PC-9 (cell line): ENCODE measurements at regions not wholly inside any gene's neighbourhood (a gene's known extent, or its start where the extent isn't known, plus 50 kb on each side); places are given as distances from the start of the nearest gene placed in this dataset.

Experiments used
- BruUV-seq: library from RNA; stranded (reverse); fragments of 400-500 nt; replicated peaks from 2 replicates; lab custom pipeline; 2021; lab: Mats Ljungman, UMichigan
- CTCF ChIA-PET: fragments of 300-600 bp; sonication (Branson Sonifier 250); formaldehyde crosslinking; loops from one replicate; lab custom pipeline; 2022; ENCODE audit warnings: antibody characterized with exemption; lab: Charles Lee
- POLR2A ChIA-PET: fragments of 300-600 bp; sonication (Branson Sonifier 250); formaldehyde crosslinking; loops from one replicate; lab custom pipeline; 2022; ENCODE audit warnings: antibody characterized with exemption; ENCODE audit not compliant: unreplicated experiment; lab: Charles Lee
- DNase-seq, 2 experiments: peaks; one replicate each; pipeline versions ENCODE4 v3.0.0 to v3.0.0-alpha.2; 2015 to 2022; ENCODE audit warnings: mixed read lengths in 1 of 2
- H2AFZ ChIP-seq: fragments of 200-600 bp; sonication (generic); 2 replicates; pipeline ENCODE4 v1.8.1; 2017; ENCODE audit warnings: antibody characterized with exemption
- H3F3A ChIP-seq: fragments of 200-600 bp; sonication (generic); 2 replicates; pipeline ENCODE4 v1.8.1; 2017; ENCODE audit warnings: antibody characterized with exemption, mild to moderate bottlenecking, low read depth; ENCODE audit not compliant: insufficient read depth
- H3K27ac ChIP-seq: fragments of 200-600 bp; sonication (generic); 2 replicates; pipeline ENCODE4 v1.6.1; 2016; ENCODE audit warnings: mixed run types
- H3K27me3 ChIP-seq: fragments of 200-600 bp; sonication (generic); 2 replicates; pipeline ENCODE4 v1.6.1; 2016; ENCODE audit warnings: low read depth, mixed run types; ENCODE audit not compliant: insufficient read depth
- H3K36me3 ChIP-seq: fragments of 200-600 bp; sonication (generic); 2 replicates; pipeline ENCODE4 v1.6.1; 2016; ENCODE audit warnings: low read depth, mixed run types
- H3K4me1 ChIP-seq: fragments of 200-600 bp; sonication (generic); replicated peaks from 2 replicates; pipeline ENCODE4 v1.6.1; 2016; ENCODE audit warnings: mixed run types; ENCODE audit not compliant: insufficient read depth
- H3K4me2 ChIP-seq: fragments of 200-600 bp; sonication (generic); 2 replicates; pipeline ENCODE4 v1.6.1; 2017; ENCODE audit warnings: mixed run types
- H3K4me3 ChIP-seq: fragments of 200-600 bp; sonication (generic); 2 replicates; pipeline ENCODE4 v1.6.1; 2016; ENCODE audit warnings: mixed run types
- H3K79me2 ChIP-seq: fragments of 200-600 bp; sonication (generic); 2 replicates; pipeline ENCODE4 v1.6.1; 2017; ENCODE audit warnings: low read depth, mixed run types
- H3K9me2 ChIP-seq: fragments of 200-600 bp; sonication (generic); 2 replicates; pipeline ENCODE4 v1.8.1; 2017; ENCODE audit warnings: mild to moderate bottlenecking; ENCODE audit not compliant: insufficient read depth
- H3K9me3 ChIP-seq: fragments of 200-600 bp; sonication (generic); 2 replicates; pipeline ENCODE4 v1.8.1; 2016; ENCODE audit warnings: low read depth; ENCODE audit not compliant: insufficient read depth
- H4K20me1 ChIP-seq: fragments of 200-600 bp; sonication (generic); 2 replicates; pipeline ENCODE4 v1.8.1; 2017; ENCODE audit not compliant: insufficient read depth
- CTCF ChIP-seq: fragments of 200-600 bp; sonication (generic); conservative IDR thresholded peaks from 2 replicates; pipeline ENCODE4 v1.6.1; 2017; ENCODE audit warnings: mixed run types, antibody characterized with exemption, mild to moderate bottlenecking, moderate library complexity
- EZH2 ChIP-seq: fragments of 200-600 bp; sonication (generic); IDR thresholded peaks from 2 replicates; pipeline ENCODE4 v1.8.0; 2017; ENCODE audit warnings: antibody characterized with exemption, low read depth
- intact Hi-C: fragments of 100-400 bp; cut with micrococcal nuclease; formaldehyde crosslinking; loops from one replicate; pipeline ENCODE4 v1.10.0; 2022; ENCODE audit not compliant: unreplicated experiment

- Histone ChIP-seq H3K27ac (no peak overlapping the region), H3K79me2 (no peaks in the 10 kb centered on the region), H3K4me3 (no peak overlapping the region), H3F3A (no peaks in the 10 kb centered on the region), H2AFZ (no peak overlapping the region), H3K9me2 (no peaks in the 10 kb centered on the region), H3K27me3 (no peaks in the 10 kb centered on the region), H3K9me3 (no peaks in the 10 kb centered on the region), H3K36me3 (no peaks in the 10 kb centered on the region), H3K4me2 (no peak overlapping the region), H4K20me1 (no peaks in the 10 kb centered on the region), H3K4me1 (no peaks in the 10 kb centered on the region)
- DNase-seq, result no peak
- intact Hi-C loops, result no loop called here
- TF ChIP-seq EZH2 (no peak), CTCF (no peak)
- BruUV-seq, result no TSS peak
- ChIA-PET POLR2A (interaction anchor here (0.6 kb wide), 1 partner anchor 365 kb away, joined by 5 read pairs; no protein-coding TSS in a partner anchor), CTCF (no interaction called here)
Measured at GRCh38 chr9:100848726-100849125, 179.8 kb upstream of the PLPPR1 start.

- no peak overlapping the region for H3K4me3 ChIP-seq
- CTCF ChIA-PET, result no interaction called here
- no peak overlapping the region for H2AFZ ChIP-seq
- POLR2A ChIA-PET, result no interaction called here
- TF ChIP-seq EZH2 (no peak), CTCF (no peak)
- no peaks in the 10 kb centered on the region for H3K79me2 ChIP-seq
- no peak overlapping the region for H3K4me2 ChIP-seq
- no peaks in the 10 kb centered on the region for H3K27me3 ChIP-seq
- no peaks in the 10 kb centered on the region for H3K36me3 ChIP-seq
- H3K4me1 ChIP-seq, result no peaks in the 10 kb centered on the region
- H3K9me2 ChIP-seq, result no peaks in the 10 kb centered on the region
- intact Hi-C loops, result no loop called here
- H3F3A ChIP-seq, result no peaks in the 10 kb centered on the region
- BruUV-seq, result no TSS peak
- H3K9me3 ChIP-seq, result no peaks in the 10 kb centered on the region
- no peaks in the 10 kb centered on the region; the same call in 1 of the 2 replicates for H4K20me1 ChIP-seq
- H3K27ac ChIP-seq, result no peak overlapping the region
- no peak for DNase-seq
Measured at GRCh38 chr9:100852088-100852487, 176.4 kb upstream of the PLPPR1 start.

- Histone ChIP-seq H3K4me1 (no peaks in the 10 kb centered on the region), H3K79me2 (no peaks in the 10 kb centered on the region), H3K36me3 (no peaks in the 10 kb centered on the region), H3K4me2 (no peak overlapping the region), H3K27me3 (no peaks in the 10 kb centered on the region), H3K9me3 (no peaks in the 10 kb centered on the region), H3K4me3 (no peak overlapping the region), H3F3A (no peaks in the 10 kb centered on the region), H3K27ac (no peak overlapping the region), H2AFZ (no peak overlapping the region), H3K9me2 (no peaks in the 10 kb centered on the region), H4K20me1 (no peaks in the 10 kb centered on the region; the same call in 1 of the 2 replicates)
- DNase-seq, result no peak
- POLR2A ChIA-PET, result no interaction called here
- TF ChIP-seq EZH2 (no peak), CTCF (no peak)
- BruUV-seq, result no TSS peak
- intact Hi-C loops, result no loop called here
- CTCF ChIA-PET, result no interaction called here
Measured at GRCh38 chr9:100856238-100856637, 172.3 kb upstream of the PLPPR1 start.
